Mesodermal cell (in vitro differentiated cells): ENCODE measurements at regions not wholly inside any gene's neighbourhood (a gene's known extent, or its start where the extent isn't known, plus 50 kb on each side); places are given as distances from the start of the nearest gene placed in this dataset.

Experiments
- H3K27ac ChIP-seq: 2 replicates; pipeline ENCODE4 v1.7.0; 2013; ENCODE audit warnings: mild to moderate bottlenecking, low read depth, low read length, moderate library complexity; ENCODE audit not compliant: severe bottlenecking
- H3K36me3 ChIP-seq: 2 replicates; pipeline ENCODE4 v1.7.1; 2013; ENCODE audit warnings: mild to moderate bottlenecking, low read length, moderate library complexity; ENCODE audit not compliant: control insufficient read depth, insufficient read depth
- H3K4me1 ChIP-seq: one replicate; pipeline ENCODE4 v1.7.1; 2013; ENCODE audit warnings: mild to moderate bottlenecking, low read length; ENCODE audit not compliant: insufficient read depth, control insufficient read depth, poor library complexity, severe bottlenecking
- H3K4me3 ChIP-seq: 2 replicates; pipeline ENCODE4 v1.7.0; 2013; ENCODE audit warnings: low read length, control low read depth, mild to moderate bottlenecking; ENCODE audit not compliant: insufficient read depth, poor library complexity, severe bottlenecking; ENCODE audit errors: extremely low read depth
- H3K9me3 ChIP-seq: 2 replicates; pipeline ENCODE4 v1.7.1; 2013; ENCODE audit warnings: mild to moderate bottlenecking, low read length, moderate library complexity; ENCODE audit not compliant: control insufficient read depth
- WGBS, 2 experiments: methylation state at CpG; one replicate each; pipeline ENCODE4 v1.1.5; 2013; ENCODE audit warnings: missing lambda C conversion rate in 2 of 2; ENCODE audit not compliant: insufficient coverage in 2 of 2; 5-methylcytosine and 5-hydroxymethylcytosine counted together

DNA sequence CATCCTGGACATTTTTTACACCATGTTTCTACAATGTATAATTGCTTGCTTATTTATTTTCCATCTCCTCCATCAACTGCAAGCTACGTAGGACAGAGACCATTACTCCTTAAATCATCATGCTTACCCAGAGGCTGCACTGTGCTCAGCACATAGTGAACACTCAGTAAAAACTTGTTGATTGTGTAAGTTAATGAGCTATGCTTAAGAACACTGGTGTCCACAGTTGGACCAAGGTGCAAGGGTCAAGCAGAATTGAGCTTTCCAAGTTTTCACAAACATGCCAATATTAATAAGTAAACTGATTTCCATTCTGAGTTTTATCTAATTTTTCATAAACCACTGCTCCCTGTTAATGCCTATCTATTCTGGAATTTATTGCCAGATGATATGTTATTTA lies 464.2 kb upstream of the TCF4 start:
- H3K9me3 ChIP-seq, result no peaks in the 10 kb centered on the region
- H3K27ac ChIP-seq, result no peak overlapping the region
- no peaks in the 10 kb centered on the region for H3K36me3 ChIP-seq
- WGBS, 2 experiments, result no CpG with 5 or more reads among the region's 1 CpG
- H3K4me1 ChIP-seq, result no peaks in the 10 kb centered on the region
- H3K4me3 ChIP-seq, result no peak overlapping the region

DNA sequence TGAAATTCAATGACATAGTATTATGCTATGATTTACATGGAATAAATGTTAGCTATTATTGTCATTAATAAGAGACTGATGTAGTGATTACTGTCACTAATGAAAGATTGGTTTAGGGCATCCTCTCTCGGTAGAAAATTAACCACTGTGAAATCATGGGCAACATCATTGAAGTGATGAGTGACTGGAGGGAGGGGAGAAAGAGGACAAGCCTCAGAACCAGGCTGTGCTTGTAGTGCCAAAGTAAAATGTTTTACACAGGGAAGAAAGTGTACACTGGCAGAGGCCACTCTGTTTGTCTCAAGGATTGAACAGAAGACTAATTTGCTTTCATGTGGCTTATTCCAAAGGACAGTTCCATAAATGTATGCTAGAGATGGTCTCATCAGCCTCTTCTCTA lies 456.2 kb upstream of the TCF4 start:
- WGBS, 2 experiments, result 92 to 100% methylated on average over 1 of the region's 1 CpG
- H3K9me3 ChIP-seq, result no peaks in the 10 kb centered on the region
- no peaks in the 10 kb centered on the region for H3K36me3 ChIP-seq
- no peak overlapping the region for H3K4me3 ChIP-seq
- H3K4me1 ChIP-seq, result no peaks in the 10 kb centered on the region
- no peak overlapping the region for H3K27ac ChIP-seq

DNA sequence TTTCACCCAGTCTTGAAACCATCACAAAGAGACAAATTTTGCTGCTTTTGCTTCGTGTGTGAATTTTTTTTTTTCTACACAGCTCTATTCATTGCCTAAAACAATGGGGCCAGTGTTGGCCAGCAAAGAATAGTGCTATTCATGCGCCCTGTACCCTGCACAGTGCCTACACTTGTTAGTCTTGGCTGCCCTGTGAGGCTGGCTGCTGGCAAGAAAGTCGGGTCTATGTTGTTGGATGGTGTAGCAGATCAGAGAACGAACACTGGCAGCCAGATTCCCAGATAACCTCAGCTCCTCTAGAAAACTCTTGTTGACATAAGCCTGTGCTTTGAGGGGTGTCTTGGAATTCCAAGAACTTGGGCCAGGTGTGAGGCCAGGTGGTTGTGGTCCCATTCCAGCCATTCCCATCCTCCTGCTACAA lies 455.7 kb upstream of the TCF4 start:
- Histone ChIP-seq H3K4me1 (no peaks in the 10 kb centered on the region), H3K27ac (peak overlapping the region; percentile 47), H3K4me3 (no peak overlapping the region), H3K36me3 (no peaks in the 10 kb centered on the region), H3K9me3 (no peaks in the 10 kb centered on the region)
- WGBS, 2 experiments, result 53 to 70% methylated on average over 2 of the region's 4 CpGs

DNA sequence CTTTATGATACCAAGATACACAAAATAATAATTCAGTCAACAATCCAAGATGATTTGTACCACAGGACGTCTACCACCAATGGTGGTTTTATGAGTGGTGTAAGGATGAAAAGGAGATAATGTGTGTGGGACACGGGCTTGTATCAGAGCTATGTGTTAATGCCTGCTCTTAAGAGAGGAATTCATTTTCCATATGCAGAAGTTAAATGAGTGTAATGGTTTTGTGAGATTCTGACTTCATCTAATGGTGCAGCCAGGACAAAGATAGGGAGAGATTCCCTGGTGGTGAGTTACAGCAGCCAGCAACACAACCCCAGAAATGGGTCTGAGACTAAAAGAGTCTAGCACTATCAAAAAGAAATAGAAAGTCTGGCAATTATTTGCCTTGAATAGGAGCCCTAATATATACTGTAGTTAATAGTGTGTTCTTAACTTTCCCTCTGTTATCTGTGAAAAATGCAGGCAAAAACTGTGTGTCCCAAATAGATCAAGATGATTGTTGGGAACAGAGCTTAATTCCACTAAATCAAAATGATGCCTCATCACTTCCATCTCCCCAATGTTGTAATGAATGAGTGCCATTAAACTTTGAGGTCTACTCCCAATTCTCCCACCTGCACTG lies 455.0 kb upstream of the TCF4 start:
- WGBS, 2 experiments, result 89 to 100% methylated on average over 1 to 2 of the region's 2 CpGs
- H3K36me3 ChIP-seq, result no peaks in the 10 kb centered on the region
- H3K4me1 ChIP-seq, result no peaks in the 10 kb centered on the region
- H3K4me3 ChIP-seq, result no peak overlapping the region
- no peaks in the 10 kb centered on the region for H3K9me3 ChIP-seq
- H3K27ac ChIP-seq, result peak overlapping the region; percentile 47

DNA sequence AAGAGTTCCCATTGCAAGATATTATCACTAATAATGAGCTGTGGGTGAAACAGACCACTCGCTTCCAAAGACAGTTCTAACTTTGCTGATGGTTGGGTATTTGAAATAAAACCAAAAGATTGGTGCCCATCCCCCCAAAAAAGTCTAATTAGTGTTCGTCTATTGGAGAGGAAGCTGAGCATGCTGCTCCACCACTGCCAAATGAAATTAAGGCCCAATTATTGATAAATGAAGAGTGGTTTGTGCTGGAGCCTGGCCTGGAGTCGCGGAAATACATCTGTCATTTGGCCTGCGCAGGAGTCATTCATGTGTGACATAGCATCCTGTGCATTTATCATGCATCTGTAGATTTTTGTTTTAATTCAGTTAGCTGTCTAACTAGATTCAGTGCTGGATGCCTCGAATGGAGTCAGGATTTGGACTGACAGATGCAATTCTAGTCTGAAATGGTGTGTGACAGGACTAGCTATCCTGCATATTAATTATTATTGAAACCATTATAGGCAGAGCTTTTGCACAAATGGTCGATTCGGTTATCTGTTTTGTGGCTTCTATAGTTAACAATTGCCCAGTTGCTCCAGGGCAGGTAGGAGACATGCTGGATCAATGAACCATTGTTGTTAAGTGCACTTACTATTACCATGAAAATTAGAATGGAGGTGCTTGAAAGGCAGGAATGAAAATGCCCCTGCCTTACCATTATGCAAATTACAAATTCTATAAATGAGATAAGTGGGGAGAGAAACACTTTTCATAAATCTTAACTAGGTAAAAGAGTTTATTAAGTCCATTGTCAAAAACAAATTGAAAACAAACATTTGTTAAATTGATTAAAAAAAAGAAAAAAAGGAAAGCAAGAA lies 450.4 kb upstream of the TCF4 start:
- H3K4me1 ChIP-seq, result no peaks in the 10 kb centered on the region
- no peaks in the 10 kb centered on the region for H3K36me3 ChIP-seq
- peaks cover 6% of the 10 kb centered on the region for H3K9me3 ChIP-seq
- WGBS, 2 experiments, result 95% methylated on average over 3 of the region's 8 CpGs
- no peak overlapping the region for H3K27ac ChIP-seq
- no peak overlapping the region for H3K4me3 ChIP-seq

DNA sequence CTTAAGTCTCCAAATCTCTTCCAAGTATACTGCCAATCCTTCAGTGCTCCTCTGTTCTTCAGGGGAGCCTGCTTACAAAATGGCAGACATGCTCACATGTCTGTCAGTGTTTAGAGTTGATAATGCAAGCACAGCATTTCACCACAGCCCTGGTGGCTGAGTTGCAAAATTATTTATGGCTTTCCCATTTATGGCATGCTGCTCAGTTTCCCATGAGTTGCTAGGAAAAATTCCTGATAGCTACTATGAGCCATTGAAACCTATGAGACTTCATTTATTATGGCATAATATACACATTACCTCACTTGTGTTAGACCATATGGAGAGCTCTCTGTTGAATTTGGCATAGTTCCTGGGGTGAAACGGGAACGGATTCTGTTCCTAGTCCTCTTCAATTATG lies 448.7 kb upstream of the TCF4 start:
- no peaks in the 10 kb centered on the region for H3K36me3 ChIP-seq
- no peak overlapping the region for H3K4me3 ChIP-seq
- WGBS, 2 experiments, result 100% methylated on average over 2 of the region's 2 CpGs; no CpG with 5 or more reads in 1 of the 2 experiments
- H3K9me3 ChIP-seq, result peaks cover 13% of the 10 kb centered on the region
- H3K4me1 ChIP-seq, result no peaks in the 10 kb centered on the region
- no peak overlapping the region for H3K27ac ChIP-seq

DNA sequence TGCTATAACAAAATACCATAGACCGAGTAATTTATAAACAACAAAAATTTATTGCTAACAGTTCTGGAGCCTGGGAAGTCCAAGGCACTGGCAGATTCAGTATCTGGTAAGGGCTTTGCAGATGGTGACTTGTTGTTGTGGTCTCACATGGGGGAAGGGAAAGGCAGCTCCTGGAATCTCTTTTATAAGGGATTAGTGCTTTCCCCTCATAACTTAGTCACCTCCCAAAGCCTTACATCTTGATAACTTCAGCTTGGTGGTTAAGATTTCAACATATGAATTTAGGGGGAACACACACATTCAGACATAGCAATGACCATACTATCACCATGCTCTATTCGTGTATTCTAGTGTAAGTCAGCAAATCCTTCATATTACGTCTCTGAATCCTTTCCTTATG lies 447.6 kb upstream of the TCF4 start:
- Histone ChIP-seq H3K27ac (no peak overlapping the region), H3K4me1 (no peaks in the 10 kb centered on the region), H3K4me3 (no peak overlapping the region), H3K36me3 (no peaks in the 10 kb centered on the region), H3K9me3 (peaks cover 13% of the 10 kb centered on the region)
- no CpG with 5 or more reads among the region's 3 CpGs for WGBS, 2 experiments

DNA sequence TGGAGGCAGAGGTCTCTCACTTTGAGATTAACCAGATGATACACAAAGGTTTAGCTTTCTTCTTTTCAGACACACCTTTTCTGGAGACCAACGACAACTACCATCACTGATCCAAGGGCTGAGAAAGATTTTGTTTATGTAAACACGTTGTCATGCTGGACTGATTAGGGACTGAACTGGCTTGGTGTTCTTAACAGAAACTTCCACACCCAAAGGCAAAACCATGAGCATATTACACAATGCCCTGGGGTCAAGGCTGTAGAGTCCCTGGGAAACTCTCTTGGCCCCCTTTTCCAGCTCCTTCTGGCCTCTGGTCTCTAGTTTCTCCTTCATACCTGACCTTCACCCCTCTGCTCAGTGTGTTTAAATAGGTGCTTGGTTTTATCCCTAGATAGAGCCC lies 447.0 kb upstream of the TCF4 start:
- Histone ChIP-seq H3K36me3 (no peaks in the 10 kb centered on the region), H3K27ac (no peak overlapping the region), H3K4me1 (no peaks in the 10 kb centered on the region), H3K9me3 (peaks cover 13% of the 10 kb centered on the region), H3K4me3 (no peak overlapping the region)
- no CpG with 5 or more reads among the region's 2 CpGs for WGBS, 2 experiments

DNA sequence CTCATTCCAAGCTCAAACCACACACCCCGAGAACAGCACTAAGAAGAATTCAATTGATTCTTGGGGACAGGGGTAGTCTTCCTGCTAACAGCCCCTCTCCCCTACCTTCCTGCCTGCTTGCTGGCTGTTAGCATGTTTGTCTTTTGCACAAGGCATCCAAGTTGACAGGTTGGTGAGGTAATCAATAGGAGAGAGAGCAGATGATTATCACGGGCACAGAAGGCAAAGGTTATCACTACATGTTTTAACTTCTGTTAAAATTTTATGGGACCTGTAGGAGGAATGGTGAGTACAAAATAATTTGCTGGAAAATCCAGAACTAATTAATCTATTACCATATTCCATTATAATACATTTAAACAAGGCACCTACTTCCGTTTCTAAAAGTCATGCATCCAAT lies 442.1 kb upstream of the TCF4 start:
- Histone ChIP-seq H3K36me3 (no peaks in the 10 kb centered on the region), H3K4me3 (no peak overlapping the region), H3K27ac (no peak overlapping the region), H3K9me3 (peaks cover 13% of the 10 kb centered on the region), H3K4me1 (no peaks in the 10 kb centered on the region)
- WGBS, 2 experiments, result 100% methylated on average over 1 of the region's 3 CpGs; no CpG with 5 or more reads in 1 of the 2 experiments

DNA sequence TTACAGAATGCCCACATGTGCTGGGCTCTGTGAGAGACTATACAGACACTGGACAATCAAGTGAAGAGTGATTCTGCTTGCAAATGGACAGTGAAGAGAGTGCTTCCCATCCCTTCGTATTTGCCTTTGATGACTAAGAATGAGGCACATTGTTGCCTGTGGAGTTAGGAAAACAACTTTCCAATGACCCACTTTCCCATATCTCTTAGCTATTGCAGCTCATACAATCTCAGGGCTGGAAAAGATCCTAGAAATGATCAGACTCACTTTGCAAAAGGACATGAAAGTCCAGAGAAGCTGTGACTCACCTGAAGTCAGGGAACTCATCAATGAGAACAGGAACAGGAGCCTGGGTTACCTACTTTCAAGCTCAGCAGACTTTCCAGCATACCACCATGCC lies 440.5 kb upstream of the TCF4 start:
- Histone ChIP-seq H3K4me3 (no peak overlapping the region), H3K9me3 (peaks cover 9% of the 10 kb centered on the region), H3K36me3 (no peaks in the 10 kb centered on the region), H3K4me1 (no peaks in the 10 kb centered on the region), H3K27ac (no peak overlapping the region)
- WGBS, 2 experiments, result 17% methylated on average over 1 of the region's 1 CpG; no CpG with 5 or more reads in 1 of the 2 experiments

DNA sequence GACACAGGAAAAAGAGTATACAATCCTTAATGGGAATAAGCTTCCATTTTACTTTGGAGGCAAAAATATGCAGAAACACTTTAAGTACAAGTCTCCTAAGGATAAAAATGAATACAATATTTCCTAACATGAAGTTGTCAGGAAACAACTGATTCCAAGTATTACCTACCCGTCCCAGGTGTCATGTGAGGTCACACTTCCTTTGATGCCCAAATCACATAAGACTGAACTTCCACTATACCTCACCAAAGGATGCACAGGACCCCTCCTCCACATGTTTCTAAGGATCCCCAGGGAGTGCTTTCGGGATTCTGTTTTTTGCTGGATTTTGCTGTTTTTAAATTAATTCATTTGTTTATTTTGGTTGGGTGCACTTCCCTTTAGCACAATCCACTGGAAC lies 438.5 kb upstream of the TCF4 start:
- 83 to 100% methylated on average over 1 of the region's 2 CpGs for WGBS, 2 experiments
- Histone ChIP-seq H3K4me1 (no peaks in the 10 kb centered on the region), H3K9me3 (no peaks in the 10 kb centered on the region), H3K4me3 (no peak overlapping the region), H3K36me3 (no peaks in the 10 kb centered on the region), H3K27ac (no peak overlapping the region)
